ENCODE measurements at regions not wholly inside any gene's neighbourhood (a gene's known extent, or its start where the extent isn't known, plus 50 kb on each side); places are given as distances from the start of the nearest gene placed in this dataset.

DNA sequence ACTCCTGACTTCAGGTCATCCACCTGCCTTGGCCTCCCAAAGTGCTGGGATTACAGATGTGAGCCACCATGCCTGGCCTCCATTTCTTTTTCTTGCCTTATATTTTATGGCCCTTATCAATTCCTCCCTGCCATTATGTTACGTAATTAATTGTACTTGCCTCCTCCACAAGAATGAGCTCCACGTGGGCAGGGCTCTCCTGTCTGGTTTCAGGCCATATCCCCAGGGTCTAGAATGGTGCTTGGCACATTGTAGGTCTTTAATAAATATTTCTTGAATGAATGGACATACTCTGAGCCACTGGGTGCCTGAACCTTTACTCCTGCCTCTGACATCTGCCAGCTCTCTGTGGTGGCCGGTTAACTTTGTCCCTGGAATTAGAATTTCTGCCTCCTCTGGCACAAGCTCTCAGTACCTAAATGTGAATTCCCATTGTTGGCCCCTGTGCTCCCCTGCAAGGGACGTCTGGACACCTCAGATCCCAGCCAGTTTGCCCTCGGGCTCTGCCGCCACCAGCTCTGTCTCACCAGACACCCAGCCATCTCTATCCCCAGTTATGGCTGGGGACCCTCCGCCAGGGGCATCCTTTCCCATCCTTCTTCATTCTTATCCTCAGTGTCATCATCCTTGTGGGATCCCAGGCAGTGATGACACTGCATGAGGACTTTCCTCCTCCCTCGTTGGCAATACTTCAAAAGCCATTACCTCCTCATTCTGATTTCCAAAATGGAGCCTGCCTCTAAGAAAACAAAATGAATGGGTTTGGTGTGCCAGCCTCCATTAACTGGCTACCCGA, 165.6 kb upstream of the SMAD3 start:
- no peak for DNase-seq (ENCODE audit: low read depth)
- TF ChIP-seq, protein P1, sequence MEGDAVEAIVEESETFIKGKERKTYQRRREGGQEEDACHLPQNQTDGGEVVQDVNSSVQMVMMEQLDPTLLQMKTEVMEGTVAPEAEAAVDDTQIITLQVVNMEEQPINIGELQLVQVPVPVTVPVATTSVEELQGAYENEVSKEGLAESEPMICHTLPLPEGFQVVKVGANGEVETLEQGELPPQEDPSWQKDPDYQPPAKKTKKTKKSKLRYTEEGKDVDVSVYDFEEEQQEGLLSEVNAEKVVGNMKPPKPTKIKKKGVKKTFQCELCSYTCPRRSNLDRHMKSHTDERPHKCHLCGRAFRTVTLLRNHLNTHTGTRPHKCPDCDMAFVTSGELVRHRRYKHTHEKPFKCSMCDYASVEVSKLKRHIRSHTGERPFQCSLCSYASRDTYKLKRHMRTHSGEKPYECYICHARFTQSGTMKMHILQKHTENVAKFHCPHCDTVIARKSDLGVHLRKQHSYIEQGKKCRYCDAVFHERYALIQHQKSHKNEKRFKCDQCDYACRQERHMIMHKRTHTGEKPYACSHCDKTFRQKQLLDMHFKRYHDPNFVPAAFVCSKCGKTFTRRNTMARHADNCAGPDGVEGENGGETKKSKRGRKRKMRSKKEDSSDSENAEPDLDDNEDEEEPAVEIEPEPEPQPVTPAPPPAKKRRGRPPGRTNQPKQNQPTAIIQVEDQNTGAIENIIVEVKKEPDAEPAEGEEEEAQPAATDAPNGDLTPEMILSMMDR (IDR thresholded peaks at IDR 0.05; ENCODE audit: insufficient read depth, low read depth, low read length): no peak
- no peak overlapping the region for H3K4me3 ChIP-seq (ENCODE audit: low read depth, low read length)

- TF ChIP-seq, protein P1 (IDR thresholded peaks at IDR 0.05; ENCODE audit: insufficient read depth, low read depth, low read length): no peak
- DNase-seq (ENCODE audit: low read depth): no peak
- H3K4me3 ChIP-seq (ENCODE audit: low read depth, low read length): no peak overlapping the region
These were observed 164.7 kb upstream of the SMAD3 start for GRCh38 chr15:66900586-66901310.

- H3K4me3 ChIP-seq (ENCODE audit: low read depth, low read length): no peak overlapping the region
- peak; percentile 25 for DNase-seq (ENCODE audit: low read depth)
- TF ChIP-seq, protein P1 (IDR thresholded peaks at IDR 0.05; ENCODE audit: insufficient read depth, low read depth, low read length): no peak
These were observed 163.9 kb upstream of the SMAD3 start for GRCh38 chr15:66901336-66902100.

DNA sequence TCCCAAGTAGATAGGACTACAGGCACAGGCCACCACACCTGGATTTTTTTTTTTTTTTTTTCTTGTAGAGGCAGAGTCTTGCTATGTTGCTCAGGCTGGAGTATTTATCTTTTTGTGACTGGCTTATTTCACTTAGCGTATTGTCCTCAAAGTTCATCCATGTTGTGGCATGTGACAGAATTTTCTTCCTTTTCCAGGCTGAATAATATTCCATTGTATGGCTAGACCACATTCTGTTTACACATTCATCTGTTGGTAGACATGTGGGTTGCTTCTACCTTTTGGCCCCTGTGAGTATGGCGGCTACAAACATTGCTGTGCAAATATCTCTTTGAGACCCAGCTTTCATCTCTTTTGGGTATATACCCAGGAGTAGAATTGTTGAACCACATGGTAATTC, 160.2 kb upstream of the SMAD3 start:
- no peak for DNase-seq (ENCODE audit: low read depth)
- H3K4me3 ChIP-seq (ENCODE audit: low read depth, low read length): no peak overlapping the region
- TF ChIP-seq, protein P1 (IDR thresholded peaks at IDR 0.05; ENCODE audit: insufficient read depth, low read depth, low read length): no peak

GRCh38 chr15:66905954-66906353, 159.4 kb upstream of the SMAD3 start:
- TF ChIP-seq, protein P1 (IDR thresholded peaks at IDR 0.05; ENCODE audit: insufficient read depth, low read depth, low read length): no peak

GRCh38 chr15:66906668-66907614, 158.5 kb upstream of the SMAD3 start:
- DNase-seq (ENCODE audit: low read depth): no peak
- no peak overlapping the region for H3K4me3 ChIP-seq (ENCODE audit: low read depth, low read length)
- TF ChIP-seq, protein P1 (IDR thresholded peaks at IDR 0.05; ENCODE audit: insufficient read depth, low read depth, low read length): no peak

More at GRCh38 chr15:66905954-66906353, 159.4 kb upstream of the SMAD3 start:
- DNase-seq (ENCODE audit: low read depth): no peak
- H3K4me3 ChIP-seq (ENCODE audit: low read depth, low read length): no peak overlapping the region

Measured in fibroblast of villous mesenchyme (primary cell).